Glutamatergic neuron (in vitro differentiated cells): ENCODE measurements at regions not wholly inside any gene's neighbourhood (a gene's known extent, or its start where the extent isn't known, plus 50 kb on each side); places are given as distances from the start of the nearest gene placed in this dataset.
"Not testable (repeated sequence)": the region's sequence is repeated elsewhere in the genome, so short reads cannot be mapped to it uniquely, and the experiment has no call there.

Experiments used
- DNase-seq: peaks from one replicate; pipeline ENCODE4 v3.0.0; 2022
- H3K27ac Mint-ChIP-seq: one replicate; pipeline ENCODE4 v1.8.0; 2020; ENCODE audit warnings: mild to moderate bottlenecking, mixed read lengths, inconsistent platforms; ENCODE audit not compliant: unreplicated experiment
- H3K27me3 Mint-ChIP-seq: one replicate; pipeline ENCODE4 v1.8.0; 2020; ENCODE audit warnings: mild to moderate bottlenecking, moderate library complexity, mixed read lengths, inconsistent platforms; ENCODE audit not compliant: unreplicated experiment
- H3K36me3 Mint-ChIP-seq: one replicate; pipeline ENCODE4 v1.8.0; 2020; ENCODE audit warnings: mild to moderate bottlenecking, mixed read lengths, inconsistent platforms; ENCODE audit not compliant: unreplicated experiment
- H3K4me1 Mint-ChIP-seq: one replicate; pipeline ENCODE4 v1.8.0; 2020; ENCODE audit warnings: mild to moderate bottlenecking, low read depth, mixed read lengths, inconsistent platforms; ENCODE audit not compliant: unreplicated experiment
- H3K4me3 Mint-ChIP-seq: one replicate; pipeline ENCODE4 v1.8.0; 2020; ENCODE audit warnings: mild to moderate bottlenecking, mixed read lengths, inconsistent platforms; ENCODE audit not compliant: unreplicated experiment
- H3K9me3 Mint-ChIP-seq: one replicate; pipeline ENCODE4 v1.8.0; 2020; ENCODE audit warnings: mild to moderate bottlenecking, moderate library complexity, mixed read lengths, inconsistent platforms; ENCODE audit not compliant: unreplicated experiment
- CTCF ChIP-seq: fragments of 200-600 bp; sonication (generic); IDR thresholded peaks from one replicate; pipeline ENCODE4 v1.5.0; 2021; ENCODE audit not compliant: partially characterized antibody, unreplicated experiment

DNA sequence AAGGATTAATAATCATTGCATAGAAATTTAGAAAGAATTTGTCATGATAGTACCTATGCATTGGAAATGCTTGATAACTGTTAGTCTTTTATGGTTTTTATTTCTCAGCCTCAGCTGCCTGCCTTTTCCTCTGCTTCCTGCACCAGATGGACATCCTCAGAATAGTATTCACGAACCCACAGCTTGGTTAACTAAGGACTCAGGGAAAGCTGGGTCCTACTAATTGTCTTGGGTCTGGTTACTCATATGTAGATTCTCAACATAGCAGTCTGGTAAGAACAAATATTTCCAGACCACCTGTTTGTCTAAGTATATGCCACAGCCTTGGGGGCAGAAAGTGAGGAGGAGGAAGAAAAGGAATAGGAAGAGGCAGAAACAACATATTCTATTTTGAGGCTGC lies 464.5 kb upstream of the SMARCA2 start:
- Mint-ChIP-seq H3K9me3 (no peaks in the 10 kb centered on the region), H3K4me1 (peaks cover 3% of the 10 kb centered on the region), H3K4me3 (no peak overlapping the region), H3K27me3 (no peaks in the 10 kb centered on the region), H3K27ac (no peak overlapping the region), H3K36me3 (no peaks in the 10 kb centered on the region)
- no peak for TF ChIP-seq CTCF
- DNase-seq: no peak

DNA sequence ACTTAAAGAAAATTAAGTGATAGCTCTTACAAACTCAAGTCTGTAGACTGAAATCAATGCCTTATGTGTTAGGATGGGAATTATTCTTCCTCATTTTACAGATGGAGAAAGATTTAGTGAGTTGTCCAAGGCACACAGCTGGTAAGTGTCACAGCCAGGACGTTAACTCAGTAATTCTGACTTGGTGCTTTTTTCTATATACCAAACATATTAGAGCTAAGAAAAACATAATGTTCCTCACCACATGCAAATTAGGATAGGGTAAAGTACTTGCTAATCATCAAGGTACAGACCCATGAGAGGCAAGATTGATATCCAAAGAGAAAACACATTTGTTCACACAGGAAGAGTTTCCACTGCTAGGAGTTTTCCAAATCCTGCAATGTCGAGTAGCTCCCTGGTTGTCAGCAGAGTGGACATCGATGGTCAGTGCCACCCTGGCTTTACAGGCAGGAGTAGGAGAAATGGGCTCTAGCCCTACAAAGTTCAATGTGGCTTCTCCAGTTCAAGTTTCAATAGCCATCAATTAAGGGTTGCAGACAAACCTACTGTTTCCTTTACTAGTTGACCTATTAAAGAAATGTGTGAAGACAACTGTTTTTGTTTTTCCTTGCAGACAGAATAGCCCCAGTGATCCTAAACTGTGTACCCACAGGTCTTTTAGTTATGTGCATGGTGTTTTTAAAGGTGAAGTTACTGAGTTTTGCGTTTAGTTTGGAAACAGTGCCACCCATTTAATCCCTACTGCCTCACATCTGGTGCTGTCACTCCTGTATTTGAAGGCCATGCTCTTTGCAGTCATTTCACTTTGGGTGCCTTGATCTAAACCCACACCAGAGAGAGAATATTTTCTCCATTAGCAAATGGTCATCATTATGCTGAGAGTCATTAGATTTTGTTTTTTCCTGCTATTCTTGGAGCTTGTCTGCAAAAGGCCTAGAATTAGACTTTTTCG lies 460.8 kb upstream of the SMARCA2 start:
- no peak overlapping the region for H3K27ac Mint-ChIP-seq
- no peaks in the 10 kb centered on the region for H3K36me3 Mint-ChIP-seq
- H3K9me3 Mint-ChIP-seq: no peaks in the 10 kb centered on the region
- H3K4me1 Mint-ChIP-seq: peaks cover 2% of the 10 kb centered on the region
- H3K27me3 Mint-ChIP-seq: no peaks in the 10 kb centered on the region
- no peak for DNase-seq
- H3K4me3 Mint-ChIP-seq: no peak overlapping the region
- no peak for TF ChIP-seq CTCF

DNA sequence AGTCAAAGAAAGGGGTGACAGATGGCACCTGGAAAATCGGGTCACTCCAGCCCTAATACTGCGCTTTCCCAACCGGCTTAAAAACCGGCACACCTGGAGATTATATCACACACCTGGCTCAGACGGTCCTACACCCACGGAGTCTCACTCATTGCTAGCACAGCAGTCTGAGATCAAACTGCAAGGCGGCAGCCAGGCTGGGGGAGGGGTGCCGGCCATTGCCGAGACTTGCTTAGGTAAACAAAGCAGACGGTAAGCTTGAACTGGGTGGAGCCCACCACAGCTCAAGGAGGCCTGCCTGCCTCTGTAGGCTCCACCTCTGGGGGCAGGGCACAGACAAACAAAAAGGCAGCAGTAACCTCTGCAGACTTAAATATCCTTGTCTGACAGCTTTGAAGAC lies 456.5 kb upstream of the SMARCA2 start:
- H3K9me3 Mint-ChIP-seq, DNase-seq, H3K4me1 Mint-ChIP-seq, H3K27ac Mint-ChIP-seq, H3K27me3 Mint-ChIP-seq, H3K4me3 Mint-ChIP-seq, H3K36me3 Mint-ChIP-seq: not testable (repeated sequence)

- Mint-ChIP-seq H3K27me3 (no peaks in the 10 kb centered on the region), H3K36me3 (peaks cover 7% of the 10 kb centered on the region), H3K4me1 (no peaks in the 10 kb centered on the region), H3K27ac (no peak overlapping the region), H3K4me3 (no peak overlapping the region), H3K9me3 (peaks cover 6% of the 10 kb centered on the region)
- no peak for DNase-seq
- no peak for TF ChIP-seq CTCF
Observed at GRCh38 chr9:1575939-1576338, 439.2 kb upstream of the SMARCA2 start.

GRCh38 chr9:1580215-1580614 lies 434.9 kb upstream of the SMARCA2 start:
- Mint-ChIP-seq H3K4me3 (no peak overlapping the region), H3K9me3 (peaks cover 2% of the 10 kb centered on the region), H3K27ac (no peak overlapping the region), H3K36me3 (peaks cover 1% of the 10 kb centered on the region), H3K4me1 (no peaks in the 10 kb centered on the region), H3K27me3 (no peaks in the 10 kb centered on the region)
- TF ChIP-seq CTCF: no peak
- DNase-seq: no peak
